ENCODE measurements at regions not wholly inside any gene's neighbourhood (a gene's known extent, or its start where the extent isn't known, plus 50 kb on each side); places are given as distances from the start of the nearest gene placed in this dataset.

DNA sequence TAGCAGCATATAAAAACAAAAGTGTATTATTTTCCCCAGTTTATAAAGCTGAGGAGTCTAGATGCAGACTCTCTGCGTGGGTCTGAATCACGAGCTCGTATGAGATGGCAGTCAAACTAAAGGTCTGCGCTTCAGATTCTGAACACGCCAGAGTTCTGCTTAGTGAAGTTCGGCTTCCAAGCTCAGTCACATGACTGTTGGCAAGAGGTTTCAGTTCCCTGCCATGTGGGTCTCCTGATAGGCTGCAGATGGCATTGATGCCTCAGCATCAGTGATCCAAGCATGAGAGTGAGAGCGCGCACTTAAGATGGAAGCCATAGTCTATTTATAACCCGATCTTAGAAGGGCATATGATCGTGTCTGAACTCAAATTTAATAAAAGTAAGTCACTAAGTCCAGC is 242.8 kb upstream of the DOK6 start:
- H3K27ac ChIP-seq (ENCODE audit: low read depth, low read length, poor library complexity, severe bottlenecking): no peak overlapping the region
- BruUV-seq (replicated peaks): no TSS peak
- intact Hi-C loops (cut with micrococcal nuclease; ENCODE audit: unreplicated experiment): no loop called here
- H3K4me3 ChIP-seq (ENCODE audit: low read depth, low read length, poor library complexity, severe bottlenecking): no peak overlapping the region
- DNase-seq (ENCODE audit: low spot score): no peak
- TF ChIP-seq EZH2phosphoT487 (IDR thresholded peaks at IDR 0.05; ENCODE audit: borderline replicate concordance, low read depth, low read length) (no peak), CTCF (conservative IDR thresholded peaks at IDR 0.05; ENCODE audit: low read length) (no peak)
- no peaks in the 10 kb centered on the region for H3K79me2 ChIP-seq (ENCODE audit: insufficient read depth, low read depth, low read length)
- ChIA-PET POLR2A (no interaction called here), CTCF (ENCODE audit: unreplicated experiment) (no interaction called here)
- H3K4me2 ChIP-seq (ENCODE audit: low read length): no peak overlapping the region
- H2AFZ ChIP-seq (ENCODE audit: low read length): no peak overlapping the region
- H3K9me3 ChIP-seq (ENCODE audit: low read length): no peaks in the 10 kb centered on the region
- H3K36me3 ChIP-seq (ENCODE audit: insufficient read depth, low read length): no peaks in the 10 kb centered on the region
- H4K20me1 ChIP-seq (ENCODE audit: insufficient read depth, low read length): no peaks in the 10 kb centered on the region
- no peaks in the 10 kb centered on the region for H3K4me1 ChIP-seq (ENCODE audit: insufficient read depth, low read length, poor library complexity, severe bottlenecking)
- H3K9me2 ChIP-seq (ENCODE audit: insufficient read depth, low read length): no peaks in the 10 kb centered on the region

- H2AFZ ChIP-seq (ENCODE audit: low read length): no peak overlapping the region
- no peaks in the 10 kb centered on the region for H4K20me1 ChIP-seq (ENCODE audit: insufficient read depth, low read length)
- no peak overlapping the region for H3K4me3 ChIP-seq (ENCODE audit: low read depth, low read length, poor library complexity, severe bottlenecking)
- DNase-seq (ENCODE audit: low spot score): no peak
- no peaks in the 10 kb centered on the region for H3K36me3 ChIP-seq (ENCODE audit: insufficient read depth, low read length)
- ChIA-PET CTCF (ENCODE audit: unreplicated experiment) (no interaction called here), POLR2A (no interaction called here)
- no peak overlapping the region for H3K4me2 ChIP-seq (ENCODE audit: low read length)
- intact Hi-C loops (cut with micrococcal nuclease; ENCODE audit: unreplicated experiment): no loop called here
- no peak overlapping the region for H3K27ac ChIP-seq (ENCODE audit: low read depth, low read length, poor library complexity, severe bottlenecking)
- TF ChIP-seq EZH2phosphoT487 (IDR thresholded peaks at IDR 0.05; ENCODE audit: borderline replicate concordance, low read depth, low read length) (no peak), CTCF (conservative IDR thresholded peaks at IDR 0.05; ENCODE audit: low read length) (no peak)
- no peaks in the 10 kb centered on the region for H3K9me3 ChIP-seq (ENCODE audit: low read length)
- H3K9me2 ChIP-seq (ENCODE audit: insufficient read depth, low read length): no peaks in the 10 kb centered on the region
- no peaks in the 10 kb centered on the region for H3K79me2 ChIP-seq (ENCODE audit: insufficient read depth, low read depth, low read length)
- H3K4me1 ChIP-seq (ENCODE audit: insufficient read depth, low read length, poor library complexity, severe bottlenecking): no peaks in the 10 kb centered on the region
- BruUV-seq (replicated peaks): no TSS peak
These were observed 241.7 kb upstream of the DOK6 start for GRCh38 chr18:69158944-69159343.

- no peaks in the 10 kb centered on the region for H3K4me1 ChIP-seq (ENCODE audit: insufficient read depth, low read length, poor library complexity, severe bottlenecking)
- no TSS peak for BruUV-seq (replicated peaks)
- no peak overlapping the region for H3K27ac ChIP-seq (ENCODE audit: low read depth, low read length, poor library complexity, severe bottlenecking)
- no peaks in the 10 kb centered on the region for H3K79me2 ChIP-seq (ENCODE audit: insufficient read depth, low read depth, low read length)
- no peaks in the 10 kb centered on the region for H3K9me3 ChIP-seq (ENCODE audit: low read length)
- no peak overlapping the region for H3K4me2 ChIP-seq (ENCODE audit: low read length)
- H3K36me3 ChIP-seq (ENCODE audit: insufficient read depth, low read length): no peaks in the 10 kb centered on the region
- ChIA-PET CTCF (ENCODE audit: unreplicated experiment) (no interaction called here), POLR2A (interaction anchor here (0.7 kb wide), 1 partner anchor 15 kb away, joined by 3 read pairs; no protein-coding TSS in a partner anchor)
- DNase-seq (ENCODE audit: low spot score): no peak
- H2AFZ ChIP-seq (ENCODE audit: low read length): no peak overlapping the region
- TF ChIP-seq EZH2phosphoT487 (IDR thresholded peaks at IDR 0.05; ENCODE audit: borderline replicate concordance, low read depth, low read length): no peak
- TF ChIP-seq CTCF (conservative IDR thresholded peaks at IDR 0.05; ENCODE audit: low read length): no peak
- intact Hi-C loops (cut with micrococcal nuclease; ENCODE audit: unreplicated experiment): no loop called here
- no peak overlapping the region for H3K4me3 ChIP-seq (ENCODE audit: low read depth, low read length, poor library complexity, severe bottlenecking)
- H4K20me1 ChIP-seq (ENCODE audit: insufficient read depth, low read length): no peaks in the 10 kb centered on the region
- H3K9me2 ChIP-seq (ENCODE audit: insufficient read depth, low read length): no peaks in the 10 kb centered on the region
These were observed 239.2 kb upstream of the DOK6 start for GRCh38 chr18:69161383-69162028.
